ENCODE measurements at regions not wholly inside any gene's neighbourhood (a gene's known extent, or its start where the extent isn't known, plus 50 kb on each side); places are given as distances from the start of the nearest gene placed in this dataset.

DNA sequence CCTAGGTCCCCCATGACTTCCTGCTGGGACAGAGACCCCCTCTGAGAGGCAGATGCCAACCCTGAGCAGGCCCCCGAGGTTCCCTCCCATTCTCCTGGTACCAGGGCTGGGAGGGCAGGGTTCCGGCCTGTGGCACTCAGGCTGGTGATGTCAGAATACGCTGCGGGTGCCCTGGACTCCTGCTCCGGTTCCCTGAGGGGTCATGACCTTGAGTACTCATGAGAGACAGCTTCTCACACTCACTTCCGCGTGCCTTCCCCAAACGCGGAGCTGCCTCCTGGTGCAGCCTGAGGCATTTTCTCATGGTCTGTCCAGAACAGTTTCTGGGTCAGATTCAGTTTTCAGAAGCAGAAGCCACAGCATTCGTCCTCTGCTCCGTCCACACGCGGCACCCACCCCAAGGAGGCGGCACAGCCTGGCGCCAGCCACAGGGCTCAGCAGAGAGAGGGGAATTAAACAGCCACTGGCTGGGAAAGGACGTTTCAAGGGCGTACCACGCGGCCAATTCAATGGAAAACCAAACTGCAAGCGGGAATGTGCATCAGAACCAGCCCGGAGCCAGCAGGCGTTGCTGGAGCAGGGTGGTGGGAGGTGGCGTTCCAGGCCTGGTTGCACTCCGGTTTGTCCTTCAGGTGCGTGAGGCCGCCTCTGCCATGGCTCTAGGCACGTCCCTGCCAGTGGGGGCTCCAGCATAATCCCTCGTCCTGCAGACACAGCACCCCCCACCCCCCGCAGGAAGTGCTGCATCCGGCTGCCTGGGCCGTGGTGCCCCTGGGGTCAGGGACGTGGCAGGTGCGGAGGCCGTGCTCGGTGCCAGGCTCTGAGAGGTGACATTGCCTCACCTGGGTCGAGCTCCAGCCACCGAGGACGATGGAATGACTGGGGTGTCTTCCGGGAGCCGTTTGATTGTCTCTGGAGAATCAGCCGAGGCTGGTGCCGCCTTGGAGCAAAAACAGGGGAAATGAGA lies 58.3 kb upstream of the BHLHE23 start:
- TF ChIP-seq, protein P1, sequence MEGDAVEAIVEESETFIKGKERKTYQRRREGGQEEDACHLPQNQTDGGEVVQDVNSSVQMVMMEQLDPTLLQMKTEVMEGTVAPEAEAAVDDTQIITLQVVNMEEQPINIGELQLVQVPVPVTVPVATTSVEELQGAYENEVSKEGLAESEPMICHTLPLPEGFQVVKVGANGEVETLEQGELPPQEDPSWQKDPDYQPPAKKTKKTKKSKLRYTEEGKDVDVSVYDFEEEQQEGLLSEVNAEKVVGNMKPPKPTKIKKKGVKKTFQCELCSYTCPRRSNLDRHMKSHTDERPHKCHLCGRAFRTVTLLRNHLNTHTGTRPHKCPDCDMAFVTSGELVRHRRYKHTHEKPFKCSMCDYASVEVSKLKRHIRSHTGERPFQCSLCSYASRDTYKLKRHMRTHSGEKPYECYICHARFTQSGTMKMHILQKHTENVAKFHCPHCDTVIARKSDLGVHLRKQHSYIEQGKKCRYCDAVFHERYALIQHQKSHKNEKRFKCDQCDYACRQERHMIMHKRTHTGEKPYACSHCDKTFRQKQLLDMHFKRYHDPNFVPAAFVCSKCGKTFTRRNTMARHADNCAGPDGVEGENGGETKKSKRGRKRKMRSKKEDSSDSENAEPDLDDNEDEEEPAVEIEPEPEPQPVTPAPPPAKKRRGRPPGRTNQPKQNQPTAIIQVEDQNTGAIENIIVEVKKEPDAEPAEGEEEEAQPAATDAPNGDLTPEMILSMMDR (IDR thresholded peaks at IDR 0.05; ENCODE audit: low read depth, low read length, missing input control), result no peak
- no peak for TF ChIP-seq YY1 (IDR thresholded peaks at IDR 0.05)
- TF ChIP-seq, protein P2, sequence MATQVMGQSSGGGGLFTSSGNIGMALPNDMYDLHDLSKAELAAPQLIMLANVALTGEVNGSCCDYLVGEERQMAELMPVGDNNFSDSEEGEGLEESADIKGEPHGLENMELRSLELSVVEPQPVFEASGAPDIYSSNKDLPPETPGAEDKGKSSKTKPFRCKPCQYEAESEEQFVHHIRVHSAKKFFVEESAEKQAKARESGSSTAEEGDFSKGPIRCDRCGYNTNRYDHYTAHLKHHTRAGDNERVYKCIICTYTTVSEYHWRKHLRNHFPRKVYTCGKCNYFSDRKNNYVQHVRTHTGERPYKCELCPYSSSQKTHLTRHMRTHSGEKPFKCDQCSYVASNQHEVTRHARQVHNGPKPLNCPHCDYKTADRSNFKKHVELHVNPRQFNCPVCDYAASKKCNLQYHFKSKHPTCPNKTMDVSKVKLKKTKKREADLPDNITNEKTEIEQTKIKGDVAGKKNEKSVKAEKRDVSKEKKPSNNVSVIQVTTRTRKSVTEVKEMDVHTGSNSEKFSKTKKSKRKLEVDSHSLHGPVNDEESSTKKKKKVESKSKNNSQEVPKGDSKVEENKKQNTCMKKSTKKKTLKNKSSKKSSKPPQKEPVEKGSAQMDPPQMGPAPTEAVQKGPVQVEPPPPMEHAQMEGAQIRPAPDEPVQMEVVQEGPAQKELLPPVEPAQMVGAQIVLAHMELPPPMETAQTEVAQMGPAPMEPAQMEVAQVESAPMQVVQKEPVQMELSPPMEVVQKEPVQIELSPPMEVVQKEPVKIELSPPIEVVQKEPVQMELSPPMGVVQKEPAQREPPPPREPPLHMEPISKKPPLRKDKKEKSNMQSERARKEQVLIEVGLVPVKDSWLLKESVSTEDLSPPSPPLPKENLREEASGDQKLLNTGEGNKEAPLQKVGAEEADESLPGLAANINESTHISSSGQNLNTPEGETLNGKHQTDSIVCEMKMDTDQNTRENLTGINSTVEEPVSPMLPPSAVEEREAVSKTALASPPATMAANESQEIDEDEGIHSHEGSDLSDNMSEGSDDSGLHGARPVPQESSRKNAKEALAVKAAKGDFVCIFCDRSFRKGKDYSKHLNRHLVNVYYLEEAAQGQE (IDR thresholded peaks at IDR 0.05), result no peak
- no peak for TF ChIP-seq FOXA2 (IDR thresholded peaks at IDR 0.05)
- no peak for TF ChIP-seq RAD21 (IDR thresholded peaks at IDR 0.05)
- no peak for TF ChIP-seq SP1 (IDR thresholded peaks at IDR 0.05)
- TF ChIP-seq EGR1 (IDR thresholded peaks at IDR 0.05; ENCODE audit: low read depth in 2 of 2), result no peak
